ENCODE measurements at regions not wholly inside any gene's neighbourhood (a gene's known extent, or its start where the extent isn't known, plus 50 kb on each side); places are given as distances from the start of the nearest gene placed in this dataset.

DNA sequence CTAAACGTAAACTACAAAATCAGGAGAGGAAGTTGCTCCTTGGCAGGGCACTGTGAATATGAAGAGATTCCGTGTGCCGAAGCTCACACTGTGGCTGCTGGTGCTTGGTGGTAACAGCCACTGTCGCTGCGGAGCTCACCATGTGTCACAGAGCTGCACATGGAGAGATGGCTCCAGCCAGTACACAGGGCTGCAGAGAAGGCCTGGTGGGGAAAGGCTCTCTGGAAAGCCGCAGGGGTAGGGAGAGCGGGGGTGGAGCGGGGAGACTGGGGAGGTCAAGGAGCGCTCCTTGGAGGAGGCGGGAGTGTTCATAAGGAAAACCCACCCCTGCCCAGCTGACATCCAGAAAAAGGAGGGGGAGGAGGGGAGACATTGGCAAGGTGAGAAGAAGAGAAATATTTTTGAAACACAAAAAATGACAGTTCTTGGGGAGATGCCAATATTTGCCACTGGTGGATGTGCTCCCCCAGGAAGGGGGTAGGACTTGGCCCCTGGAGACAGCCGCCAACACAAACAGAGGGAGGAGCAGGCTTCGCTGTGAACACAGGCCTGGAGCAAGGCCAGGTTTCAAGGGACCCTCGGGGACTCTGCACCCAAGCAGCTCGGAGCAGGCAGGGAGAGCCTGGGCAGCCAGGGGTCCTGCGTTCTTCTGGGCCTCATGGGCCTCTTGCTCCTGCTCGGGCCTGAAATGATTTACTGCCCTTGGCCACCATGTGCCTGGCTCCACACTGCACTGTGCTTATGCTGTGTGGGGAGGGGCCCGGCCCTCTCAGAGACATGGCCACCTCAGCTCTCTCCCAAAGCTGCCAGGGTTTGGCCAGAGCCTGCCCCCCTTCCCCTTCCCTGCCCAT is 102.6 kb upstream of the GLI2 start (continued):
- TF ChIP-seq, protein P1, sequence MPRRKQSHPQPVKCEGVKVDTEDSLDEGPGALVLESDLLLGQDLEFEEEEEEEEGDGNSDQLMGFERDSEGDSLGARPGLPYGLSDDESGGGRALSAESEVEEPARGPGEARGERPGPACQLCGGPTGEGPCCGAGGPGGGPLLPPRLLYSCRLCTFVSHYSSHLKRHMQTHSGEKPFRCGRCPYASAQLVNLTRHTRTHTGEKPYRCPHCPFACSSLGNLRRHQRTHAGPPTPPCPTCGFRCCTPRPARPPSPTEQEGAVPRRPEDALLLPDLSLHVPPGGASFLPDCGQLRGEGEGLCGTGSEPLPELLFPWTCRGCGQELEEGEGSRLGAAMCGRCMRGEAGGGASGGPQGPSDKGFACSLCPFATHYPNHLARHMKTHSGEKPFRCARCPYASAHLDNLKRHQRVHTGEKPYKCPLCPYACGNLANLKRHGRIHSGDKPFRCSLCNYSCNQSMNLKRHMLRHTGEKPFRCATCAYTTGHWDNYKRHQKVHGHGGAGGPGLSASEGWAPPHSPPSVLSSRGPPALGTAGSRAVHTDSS (CRISPR knock-in tag; conservative IDR thresholded peaks at IDR 0.05): no peak
- TF ChIP-seq EZH2 (conservative IDR thresholded peaks at IDR 0.05; ENCODE audit: low read depth, low read length) (no peak), TAF1 (CRISPR knock-in tag; IDR thresholded peaks at IDR 0.05) (no peak), GPN1 (CRISPR knock-in tag; IDR thresholded peaks at IDR 0.05; ENCODE audit: borderline replicate concordance) (no peak), NFIC (IDR thresholded peaks at IDR 0.05; ENCODE audit: low read length) (no peak), MZF1 (CRISPR knock-in tag; IDR thresholded peaks at IDR 0.05; ENCODE audit: borderline replicate concordance) (no peak), KLF13 (CRISPR knock-in tag; IDR thresholded peaks at IDR 0.05) (no peak), TFDP2 (CRISPR knock-in tag; IDR thresholded peaks at IDR 0.05) (no peak), ZNF281 (CRISPR knock-in tag; IDR thresholded peaks at IDR 0.05; ENCODE audit: borderline replicate concordance) (no peak), MIER3 (CRISPR knock-in tag; IDR thresholded peaks at IDR 0.05; ENCODE audit: borderline replicate concordance) (no peak), TBP (CRISPR knock-in tag; IDR thresholded peaks at IDR 0.05) (no peak), HOXA9 (CRISPR knock-in tag; IDR thresholded peaks at IDR 0.05; ENCODE audit: borderline replicate concordance) (no peak), ZNF709 (CRISPR knock-in tag; IDR thresholded peaks at IDR 0.05) (no peak), ZNF850 (CRISPR knock-in tag; conservative IDR thresholded peaks at IDR 0.05) (no peak), CEBPB (IDR thresholded peaks at IDR 0.05; ENCODE audit: borderline replicate concordance, low read depth, low read length) (no peak), JARID2 (CRISPR knock-in tag; IDR thresholded peaks at IDR 0.05; ENCODE audit: insufficient replicate concordance) (no peak)
- TF ChIP-seq, protein P2, sequence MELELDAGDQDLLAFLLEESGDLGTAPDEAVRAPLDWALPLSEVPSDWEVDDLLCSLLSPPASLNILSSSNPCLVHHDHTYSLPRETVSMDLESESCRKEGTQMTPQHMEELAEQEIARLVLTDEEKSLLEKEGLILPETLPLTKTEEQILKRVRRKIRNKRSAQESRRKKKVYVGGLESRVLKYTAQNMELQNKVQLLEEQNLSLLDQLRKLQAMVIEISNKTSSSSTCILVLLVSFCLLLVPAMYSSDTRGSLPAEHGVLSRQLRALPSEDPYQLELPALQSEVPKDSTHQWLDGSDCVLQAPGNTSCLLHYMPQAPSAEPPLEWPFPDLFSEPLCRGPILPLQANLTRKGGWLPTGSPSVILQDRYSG (CRISPR knock-in tag; IDR thresholded peaks at IDR 0.05): no peak
- TF ChIP-seq, protein P3, sequence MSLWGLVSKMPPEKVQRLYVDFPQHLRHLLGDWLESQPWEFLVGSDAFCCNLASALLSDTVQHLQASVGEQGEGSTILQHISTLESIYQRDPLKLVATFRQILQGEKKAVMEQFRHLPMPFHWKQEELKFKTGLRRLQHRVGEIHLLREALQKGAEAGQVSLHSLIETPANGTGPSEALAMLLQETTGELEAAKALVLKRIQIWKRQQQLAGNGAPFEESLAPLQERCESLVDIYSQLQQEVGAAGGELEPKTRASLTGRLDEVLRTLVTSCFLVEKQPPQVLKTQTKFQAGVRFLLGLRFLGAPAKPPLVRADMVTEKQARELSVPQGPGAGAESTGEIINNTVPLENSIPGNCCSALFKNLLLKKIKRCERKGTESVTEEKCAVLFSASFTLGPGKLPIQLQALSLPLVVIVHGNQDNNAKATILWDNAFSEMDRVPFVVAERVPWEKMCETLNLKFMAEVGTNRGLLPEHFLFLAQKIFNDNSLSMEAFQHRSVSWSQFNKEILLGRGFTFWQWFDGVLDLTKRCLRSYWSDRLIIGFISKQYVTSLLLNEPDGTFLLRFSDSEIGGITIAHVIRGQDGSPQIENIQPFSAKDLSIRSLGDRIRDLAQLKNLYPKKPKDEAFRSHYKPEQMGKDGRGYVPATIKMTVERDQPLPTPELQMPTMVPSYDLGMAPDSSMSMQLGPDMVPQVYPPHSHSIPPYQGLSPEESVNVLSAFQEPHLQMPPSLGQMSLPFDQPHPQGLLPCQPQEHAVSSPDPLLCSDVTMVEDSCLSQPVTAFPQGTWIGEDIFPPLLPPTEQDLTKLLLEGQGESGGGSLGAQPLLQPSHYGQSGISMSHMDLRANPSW (CRISPR knock-in tag; IDR thresholded peaks at IDR 0.05; ENCODE audit: borderline replicate concordance): no peak
